ENCODE measurements at regions not wholly inside any gene's neighbourhood (a gene's known extent, or its start where the extent isn't known, plus 50 kb on each side); places are given as distances from the start of the nearest gene placed in this dataset.

DNA sequence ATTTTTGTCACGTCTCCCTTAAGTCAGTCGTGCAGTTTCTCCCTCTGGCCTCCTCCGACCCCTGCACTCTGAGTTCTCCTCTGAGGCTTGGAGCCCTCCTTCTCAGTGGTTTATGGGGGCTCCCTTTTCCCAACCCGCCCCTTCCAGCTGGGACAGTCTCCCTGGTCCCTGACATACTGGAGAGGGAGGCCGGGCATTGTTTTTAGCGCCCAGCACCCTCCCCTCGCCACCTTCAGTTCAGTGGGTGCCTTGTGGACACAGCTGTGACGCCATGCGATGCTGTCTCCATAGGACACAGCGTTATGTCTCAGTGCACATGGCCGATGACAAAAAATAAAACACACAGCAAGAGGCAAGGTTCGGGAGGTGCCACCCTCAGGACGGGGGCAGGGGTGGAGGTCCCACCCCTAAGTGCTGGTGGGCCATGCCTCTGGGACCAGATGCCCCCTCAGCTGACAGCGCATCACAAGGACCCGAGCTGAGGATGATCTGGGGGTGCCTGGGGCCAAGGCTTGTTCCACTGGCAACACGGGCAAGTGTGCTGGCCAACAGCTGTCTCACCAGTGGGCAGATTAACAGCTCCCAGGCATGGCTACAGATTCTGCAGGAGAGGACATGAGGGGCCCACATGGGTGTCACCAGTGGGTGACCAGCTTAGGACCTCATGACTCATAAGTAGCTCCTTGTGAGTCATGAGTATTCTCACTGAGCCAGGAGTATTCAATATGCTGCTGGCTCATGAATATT, 81.6 kb downstream of the PLXNA1 start:
- no peak overlapping the region for H3K4me3 ChIP-seq
- FAIRE-seq (no peak), ATAC-seq (no peak; a peak in 1 of 6 replicates), DNase-seq (ENCODE audit: low read depth in 1 of 2, low spot score in 1 of 2) (peak in 1 of 2 experiments; percentile 8)
- 58% methylated on average over 11 of the region's 16 CpGs for WGBS (ENCODE audit: missing lambda C conversion rate)
- H3K9me3 ChIP-seq, result no peaks in the 10 kb centered on the region
- no peak overlapping the region for H3K27ac ChIP-seq
- no peak overlapping the region for H3K4me2 ChIP-seq
- POLR2A ChIA-PET, result no interaction called here
- no peaks in the 10 kb centered on the region for H3K4me1 ChIP-seq
- CTCF ChIA-PET, result interaction anchor here (0.6 kb wide), 1 partner anchor 348 kb away, joined by 3 read pairs; no protein-coding TSS in a partner anchor
- TF ChIP-seq MAFK (IDR thresholded peaks at IDR 0.05; ENCODE audit: partially characterized antibody), result no peak
- TF ChIP-seq FOSL2 (IDR thresholded peaks at IDR 0.05), result no peak
- peak; percentile 38; the same call in 1 of the 2 replicates for TF ChIP-seq FOSL2 (CRISPR knock-in tag; IDR thresholded peaks at IDR 0.05)
- TF ChIP-seq FOXS1 (CRISPR knock-in tag; IDR thresholded peaks at IDR 0.05), result no peak

GRCh38 chr3:127065138-127065427, 82.2 kb downstream of the PLXNA1 start:
- Histone ChIP-seq H3K4me3 (no peak overlapping the region), H3K27ac (no peak overlapping the region), H3K4me1 (no peaks in the 10 kb centered on the region), H3K9me3 (no peaks in the 10 kb centered on the region), H3K4me2 (no peak overlapping the region)
- TF ChIP-seq NR3C1 (IDR thresholded peaks at IDR 0.05) (no peak), MYC (IDR thresholded peaks at IDR 0.05; ENCODE audit: borderline replicate concordance, low read length) (no peak), ZC3H11A (IDR thresholded peaks at IDR 0.05) (no peak), RCOR1 (IDR thresholded peaks at IDR 0.05; ENCODE audit: low read depth, low read length) (no peak), ESRRA (IDR thresholded peaks at IDR 0.05; ENCODE audit: borderline replicate concordance, low read length) (no peak), FOXS1 (CRISPR knock-in tag; IDR thresholded peaks at IDR 0.05) (no peak), HEYL (CRISPR knock-in tag; IDR thresholded peaks at IDR 0.05) (no peak), EHMT2 (IDR thresholded peaks at IDR 0.05; ENCODE audit: low read depth) (no peak), NPAS2 (CRISPR knock-in tag; IDR thresholded peaks at IDR 0.05; ENCODE audit: borderline replicate concordance) (no peak)
- TF ChIP-seq, protein P1, sequence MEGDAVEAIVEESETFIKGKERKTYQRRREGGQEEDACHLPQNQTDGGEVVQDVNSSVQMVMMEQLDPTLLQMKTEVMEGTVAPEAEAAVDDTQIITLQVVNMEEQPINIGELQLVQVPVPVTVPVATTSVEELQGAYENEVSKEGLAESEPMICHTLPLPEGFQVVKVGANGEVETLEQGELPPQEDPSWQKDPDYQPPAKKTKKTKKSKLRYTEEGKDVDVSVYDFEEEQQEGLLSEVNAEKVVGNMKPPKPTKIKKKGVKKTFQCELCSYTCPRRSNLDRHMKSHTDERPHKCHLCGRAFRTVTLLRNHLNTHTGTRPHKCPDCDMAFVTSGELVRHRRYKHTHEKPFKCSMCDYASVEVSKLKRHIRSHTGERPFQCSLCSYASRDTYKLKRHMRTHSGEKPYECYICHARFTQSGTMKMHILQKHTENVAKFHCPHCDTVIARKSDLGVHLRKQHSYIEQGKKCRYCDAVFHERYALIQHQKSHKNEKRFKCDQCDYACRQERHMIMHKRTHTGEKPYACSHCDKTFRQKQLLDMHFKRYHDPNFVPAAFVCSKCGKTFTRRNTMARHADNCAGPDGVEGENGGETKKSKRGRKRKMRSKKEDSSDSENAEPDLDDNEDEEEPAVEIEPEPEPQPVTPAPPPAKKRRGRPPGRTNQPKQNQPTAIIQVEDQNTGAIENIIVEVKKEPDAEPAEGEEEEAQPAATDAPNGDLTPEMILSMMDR (IDR thresholded peaks at IDR 0.05), result no peak
- TF ChIP-seq, protein P2, sequence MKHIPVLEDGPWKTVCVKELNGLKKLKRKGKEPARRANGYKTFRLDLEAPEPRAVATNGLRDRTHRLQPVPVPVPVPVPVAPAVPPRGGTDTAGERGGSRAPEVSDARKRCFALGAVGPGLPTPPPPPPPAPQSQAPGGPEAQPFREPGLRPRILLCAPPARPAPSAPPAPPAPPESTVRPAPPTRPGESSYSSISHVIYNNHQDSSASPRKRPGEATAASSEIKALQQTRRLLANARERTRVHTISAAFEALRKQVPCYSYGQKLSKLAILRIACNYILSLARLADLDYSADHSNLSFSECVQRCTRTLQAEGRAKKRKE (CRISPR knock-in tag; IDR thresholded peaks at IDR 0.05; ENCODE audit: low read depth), result no peak
- FAIRE-seq (no peak), ATAC-seq (no peak), DNase-seq (ENCODE audit: low read depth in 1 of 2, low spot score in 1 of 2) (no peak)
- WGBS (ENCODE audit: missing lambda C conversion rate), result 7% methylated on average over 5 of the region's 5 CpGs
- ChIA-PET POLR2A (no interaction called here), CTCF (no interaction called here)

GRCh38 chr3:127065561-127066290, 82.8 kb downstream of the PLXNA1 start:
- FAIRE-seq (no peak), ATAC-seq (no peak), DNase-seq (ENCODE audit: low read depth in 1 of 2, low spot score in 1 of 2) (no peak)
- H3K4me1 ChIP-seq, result no peaks in the 10 kb centered on the region
- H3K9me3 ChIP-seq, result no peaks in the 10 kb centered on the region
- 58% methylated on average over 16 of the region's 17 CpGs for WGBS (ENCODE audit: missing lambda C conversion rate)
- CTCF ChIA-PET, result no interaction called here
- no peak overlapping the region for H3K4me2 ChIP-seq
- TF ChIP-seq CHD2 (IDR thresholded peaks at IDR 0.05; ENCODE audit: low read length, partially characterized antibody) (no peak), RARB (CRISPR knock-in tag; IDR thresholded peaks at IDR 0.05) (no peak)
- no peak overlapping the region for H3K27ac ChIP-seq
- H3K4me3 ChIP-seq, result no peak overlapping the region
- POLR2A ChIA-PET, result no interaction called here

DNA sequence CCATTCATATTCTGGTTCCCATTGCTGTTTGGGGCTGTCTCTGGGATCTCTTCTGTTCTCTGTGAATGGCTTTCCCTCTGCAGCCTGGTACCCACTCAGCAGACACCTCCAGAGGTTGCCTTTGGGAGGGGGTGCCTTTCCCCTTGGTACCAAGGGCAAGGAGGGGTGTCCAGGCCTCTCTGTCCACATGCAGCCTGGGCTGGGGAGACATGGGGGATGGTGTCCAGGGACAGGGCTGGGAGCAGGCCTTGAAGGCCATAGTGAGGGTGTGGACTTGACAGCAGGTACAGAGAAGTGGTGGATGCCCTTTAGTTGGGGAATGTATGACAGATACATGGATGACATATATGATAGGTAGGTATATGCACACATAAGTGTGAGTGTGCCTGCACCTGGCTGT, 83.7 kb downstream of the PLXNA1 start:
- Histone ChIP-seq H3K27ac (no peak overlapping the region), H3K4me3 (no peak overlapping the region), H3K9me3 (no peaks in the 10 kb centered on the region), H3K4me2 (no peak overlapping the region), H3K4me1 (no peaks in the 10 kb centered on the region)
- FAIRE-seq, result no peak
- DNase-seq (ENCODE audit: low read depth in 1 of 2, low spot score in 1 of 2), result no peak
- TF ChIP-seq CHD2 (IDR thresholded peaks at IDR 0.05; ENCODE audit: low read length, partially characterized antibody) (no peak), TP53 (CRISPR knock-in tag; IDR thresholded peaks at IDR 0.05) (no peak), HEYL (CRISPR knock-in tag; IDR thresholded peaks at IDR 0.05) (no peak), GATA3 (IDR thresholded peaks at IDR 0.05; ENCODE audit: borderline replicate concordance) (no peak), USF2 (IDR thresholded peaks at IDR 0.05) (no peak), ZSCAN20 (CRISPR knock-in tag; IDR thresholded peaks at IDR 0.05) (no peak)
- TF ChIP-seq, protein P3, sequence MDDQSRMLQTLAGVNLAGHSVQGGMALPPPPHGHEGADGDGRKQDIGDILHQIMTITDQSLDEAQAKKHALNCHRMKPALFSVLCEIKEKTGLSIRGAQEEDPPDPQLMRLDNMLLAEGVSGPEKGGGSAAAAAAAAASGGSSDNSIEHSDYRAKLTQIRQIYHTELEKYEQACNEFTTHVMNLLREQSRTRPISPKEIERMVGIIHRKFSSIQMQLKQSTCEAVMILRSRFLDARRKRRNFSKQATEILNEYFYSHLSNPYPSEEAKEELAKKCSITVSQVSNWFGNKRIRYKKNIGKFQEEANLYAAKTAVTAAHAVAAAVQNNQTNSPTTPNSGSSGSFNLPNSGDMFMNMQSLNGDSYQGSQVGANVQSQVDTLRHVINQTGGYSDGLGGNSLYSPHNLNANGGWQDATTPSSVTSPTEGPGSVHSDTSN (IDR thresholded peaks at IDR 0.05), result no peak
- TF ChIP-seq, protein P4, sequence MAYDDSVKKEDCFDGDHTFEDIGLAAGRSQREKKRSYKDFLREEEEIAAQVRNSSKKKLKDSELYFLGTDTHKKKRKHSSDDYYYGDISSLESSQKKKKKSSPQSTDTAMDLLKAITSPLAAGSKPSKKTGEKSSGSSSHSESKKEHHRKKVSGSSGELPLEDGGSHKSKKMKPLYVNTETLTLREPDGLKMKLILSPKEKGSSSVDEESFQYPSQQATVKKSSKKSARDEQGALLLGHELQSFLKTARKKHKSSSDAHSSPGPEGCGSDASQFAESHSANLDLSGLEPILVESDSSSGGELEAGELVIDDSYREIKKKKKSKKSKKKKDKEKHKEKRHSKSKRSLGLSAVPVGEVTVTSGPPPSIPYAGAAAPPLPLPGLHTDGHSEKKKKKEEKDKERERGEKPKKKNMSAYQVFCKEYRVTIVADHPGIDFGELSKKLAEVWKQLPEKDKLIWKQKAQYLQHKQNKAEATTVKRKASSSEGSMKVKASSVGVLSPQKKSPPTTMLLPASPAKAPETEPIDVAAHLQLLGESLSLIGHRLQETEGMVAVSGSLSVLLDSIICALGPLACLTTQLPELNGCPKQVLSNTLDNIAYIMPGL (CRISPR knock-in tag; IDR thresholded peaks at IDR 0.05; ENCODE audit: borderline replicate concordance), result no peak
- ChIA-PET CTCF (no interaction called here), POLR2A (no interaction called here)
- no peak for ATAC-seq

Measured in A549 (cell line).